ENCODE measurements at regions not wholly inside any gene's neighbourhood (a gene's known extent, or its start where the extent isn't known, plus 50 kb on each side); places are given as distances from the start of the nearest gene placed in this dataset.

GRCh38 chr1:220426989-220427388 lies 100.9 kb upstream of the MARK1 start:
- TF ChIP-seq CTCF (IDR thresholded peaks at IDR 0.05; ENCODE audit: borderline replicate concordance, extremely low read depth, low read length, poor library complexity, severe bottlenecking) (no peak), EZH2 (IDR thresholded peaks at IDR 0.05; ENCODE audit: borderline replicate concordance, low read depth, low read length, severe bottlenecking) (no peak)
